ENCODE measurements at regions not wholly inside any gene's neighbourhood (a gene's known extent, or its start where the extent isn't known, plus 50 kb on each side); places are given as distances from the start of the nearest gene placed in this dataset.
"Not testable (repeated sequence)": the region's sequence is repeated elsewhere in the genome, so short reads cannot be mapped to it uniquely, and the experiment has no call there.

- no peak for DNase-seq
Measured at GRCh38 chr13:37209621-37210580, 104.4 kb upstream of the CSNK1A1L start.

GRCh38 chr13:37207691-37208451 lies 102.4 kb upstream of the CSNK1A1L start:
- DNase-seq = no peak

GRCh38 chr13:37202264-37202663 lies 96.8 kb upstream of the CSNK1A1L start:
- no peak for DNase-seq

GRCh38 chr13:37201081-37201480 lies 95.6 kb upstream of the CSNK1A1L start:
- no peak for DNase-seq

- DNase-seq = no peak
Measured at GRCh38 chr13:37198629-37199028, 93.2 kb upstream of the CSNK1A1L start.

- DNase-seq = no peak
Measured at GRCh38 chr13:37195621-37196020, 90.2 kb upstream of the CSNK1A1L start.

GRCh38 chr13:37194428-37194861 lies 89.0 kb upstream of the CSNK1A1L start:
- DNase-seq = no peak

GRCh38 chr13:37192956-37193355 lies 87.5 kb upstream of the CSNK1A1L start:
- no peak for DNase-seq

GRCh38 chr13:37187621-37188020 lies 82.2 kb upstream of the CSNK1A1L start:
- no peak for DNase-seq

GRCh38 chr13:37187105-37187504 lies 81.6 kb upstream of the CSNK1A1L start:
- DNase-seq = no peak

- no peak for DNase-seq
Measured at GRCh38 chr13:37181620-37182019, 76.2 kb upstream of the CSNK1A1L start.

- no peak for DNase-seq
Measured at GRCh38 chr13:37179645-37180044, 74.2 kb upstream of the CSNK1A1L start.

- no peak for DNase-seq
Measured at GRCh38 chr13:37177125-37177524, 71.7 kb upstream of the CSNK1A1L start.

- no peak for DNase-seq
Measured at GRCh38 chr13:37175996-37176395, 70.5 kb upstream of the CSNK1A1L start.

GRCh38 chr13:37173214-37173613 lies 67.8 kb upstream of the CSNK1A1L start:
- DNase-seq = no peak

GRCh38 chr13:37172226-37172625 lies 66.8 kb upstream of the CSNK1A1L start:
- not testable (repeated sequence) for DNase-seq

GRCh38 chr13:37168926-37169325 lies 63.5 kb upstream of the CSNK1A1L start:
- no peak for DNase-seq

GRCh38 chr13:37168151-37168550 lies 62.7 kb upstream of the CSNK1A1L start:
- DNase-seq = no peak

GRCh38 chr13:37164635-37165034 lies 59.2 kb upstream of the CSNK1A1L start:
- no peak for DNase-seq

- DNase-seq = no peak
Measured at GRCh38 chr13:37163641-37164265, 58.3 kb upstream of the CSNK1A1L start.

- no peak for DNase-seq
Measured at GRCh38 chr13:37158481-37158880, 53.0 kb upstream of the CSNK1A1L start.

- not testable (repeated sequence) for DNase-seq
Measured at GRCh38 chr13:37155613-37156097, 50.2 kb upstream of the CSNK1A1L start.
